Fibroblast of lung (primary cell): ENCODE measurements at regions not wholly inside any gene's neighbourhood (a gene's known extent, or its start where the extent isn't known, plus 50 kb on each side); places are given as distances from the start of the nearest gene placed in this dataset.

Experiments
- DNase-seq, 2 donors: peaks; one replicate each; pipeline versions ENCODE4 v3.0.0 to v3.0.0-alpha.2; 2010; ENCODE audit warnings: low read depth in 2 of 2
- H2AFZ ChIP-seq: 2 replicates; pipeline ENCODE4 v1.5.1; 2012; ENCODE audit warnings: low read length, control low read depth, inconsistent platforms
- H3K27ac ChIP-seq: 2 replicates; pipeline ENCODE4 v1.5.1; 2011; ENCODE audit warnings: low read length, control low read depth; ENCODE audit not compliant: insufficient read depth
- H3K27me3 ChIP-seq: 2 replicates; pipeline ENCODE4 v1.5.1; 2011; ENCODE audit warnings: mild to moderate bottlenecking, low read length; ENCODE audit not compliant: control insufficient read depth, insufficient read depth
- H3K36me3 ChIP-seq: 2 replicates; pipeline ENCODE4 v1.5.1; 2011; ENCODE audit warnings: low read length; ENCODE audit not compliant: control insufficient read depth, insufficient read depth
- H3K4me1 ChIP-seq: 2 replicates; pipeline ENCODE4 v1.5.1; 2011; ENCODE audit warnings: low read length; ENCODE audit not compliant: control insufficient read depth, insufficient read depth; ENCODE audit errors: extremely low read depth
- H3K4me2 ChIP-seq: 2 replicates; pipeline ENCODE4 v1.5.1; 2011; ENCODE audit warnings: low read length, control low read depth; ENCODE audit not compliant: insufficient read depth; ENCODE audit errors: extremely low read depth
- H3K4me3 ChIP-seq, 4 experiments: fragments of 200-600 bp in 1 of 4; sonication (generic) in 1 of 4; replicated peaks in 1 of 4; 2 replicates each; pipeline ENCODE4 v1.5.1; 2011 to 2016; ENCODE audit warnings: low read length in 4 of 4, low read depth in 3 of 4, mild to moderate bottlenecking in 3 of 4, control low read depth in 2 of 4, inconsistent platforms in 1 of 4, mixed read lengths in 1 of 4; ENCODE audit not compliant: insufficient read depth in 1 of 4; ENCODE audit errors: control extremely low read depth in 1 of 4
- H3K79me2 ChIP-seq: 2 replicates; pipeline ENCODE4 v1.5.1; 2012; ENCODE audit warnings: mild to moderate bottlenecking, low read length, inconsistent platforms; ENCODE audit not compliant: control insufficient read depth, insufficient read depth
- H3K9ac ChIP-seq: 2 replicates; pipeline ENCODE4 v1.5.1; 2011; ENCODE audit warnings: mild to moderate bottlenecking, low read length, control low read depth; ENCODE audit not compliant: insufficient read depth
- H3K9me3 ChIP-seq: 2 replicates; pipeline ENCODE4 v1.5.1; 2012; ENCODE audit warnings: low read depth, low read length; ENCODE audit not compliant: control insufficient read depth, insufficient read depth
- H4K20me1 ChIP-seq: 2 replicates; pipeline ENCODE4 v1.5.1; 2011; ENCODE audit warnings: low read length; ENCODE audit not compliant: control insufficient read depth, insufficient read depth; ENCODE audit errors: extremely low read depth
- EZH2 ChIP-seq: IDR thresholded peaks from 2 replicates; pipeline ENCODE4 v1.5.1; 2012; ENCODE audit warnings: low read length, control low read depth, mild to moderate bottlenecking; ENCODE audit errors: missing control alignments
- TF ChIP-seq, protein P1 (sequence below), 2 donors: IDR thresholded peaks in 1 of 2; conservative IDR thresholded peaks in 1 of 2; 1 replicate in 1 of 2; 2 replicates in 1 of 2; pipeline ENCODE4 v1.5.1; 2011 to 2012; ENCODE audit warnings: low read length in 2 of 2, control low read depth in 1 of 2, inconsistent platforms in 1 of 2, low read depth in 1 of 2, mild to moderate bottlenecking in 1 of 2

DNA sequence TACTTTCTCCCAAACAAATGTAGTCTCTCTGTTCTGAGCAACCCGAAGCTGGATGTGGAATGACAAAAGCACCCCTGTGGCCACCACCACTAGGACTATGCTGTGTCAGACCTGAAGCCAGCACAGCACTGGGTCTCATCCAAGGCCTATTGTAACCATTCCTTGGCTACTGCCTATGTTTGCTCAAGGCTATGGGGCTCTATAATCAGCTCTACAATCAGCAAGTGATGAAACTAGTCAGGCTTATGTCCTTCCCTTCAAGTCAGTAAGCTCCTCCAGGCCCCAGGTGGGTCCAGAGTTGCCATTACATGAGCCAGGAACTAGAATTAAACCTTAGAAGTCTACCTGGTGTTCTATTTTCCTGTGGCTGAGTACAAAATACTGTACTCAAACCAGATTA lies 370.2 kb downstream of the TBX15 start:
- Histone ChIP-seq H3K4me3 (no peak overlapping the region), H3K36me3 (no peaks in the 10 kb centered on the region), H3K79me2 (no peaks in the 10 kb centered on the region), H2AFZ (no peak overlapping the region), H3K4me2 (no peak overlapping the region), H4K20me1 (no peaks in the 10 kb centered on the region), H3K4me1 (no peaks in the 10 kb centered on the region), H3K9ac (no peak overlapping the region), H3K27me3 (no peaks in the 10 kb centered on the region), H3K27ac (no peak overlapping the region), H3K9me3 (no peaks in the 10 kb centered on the region)
- DNase-seq = no peak
- TF ChIP-seq, protein P1, sequence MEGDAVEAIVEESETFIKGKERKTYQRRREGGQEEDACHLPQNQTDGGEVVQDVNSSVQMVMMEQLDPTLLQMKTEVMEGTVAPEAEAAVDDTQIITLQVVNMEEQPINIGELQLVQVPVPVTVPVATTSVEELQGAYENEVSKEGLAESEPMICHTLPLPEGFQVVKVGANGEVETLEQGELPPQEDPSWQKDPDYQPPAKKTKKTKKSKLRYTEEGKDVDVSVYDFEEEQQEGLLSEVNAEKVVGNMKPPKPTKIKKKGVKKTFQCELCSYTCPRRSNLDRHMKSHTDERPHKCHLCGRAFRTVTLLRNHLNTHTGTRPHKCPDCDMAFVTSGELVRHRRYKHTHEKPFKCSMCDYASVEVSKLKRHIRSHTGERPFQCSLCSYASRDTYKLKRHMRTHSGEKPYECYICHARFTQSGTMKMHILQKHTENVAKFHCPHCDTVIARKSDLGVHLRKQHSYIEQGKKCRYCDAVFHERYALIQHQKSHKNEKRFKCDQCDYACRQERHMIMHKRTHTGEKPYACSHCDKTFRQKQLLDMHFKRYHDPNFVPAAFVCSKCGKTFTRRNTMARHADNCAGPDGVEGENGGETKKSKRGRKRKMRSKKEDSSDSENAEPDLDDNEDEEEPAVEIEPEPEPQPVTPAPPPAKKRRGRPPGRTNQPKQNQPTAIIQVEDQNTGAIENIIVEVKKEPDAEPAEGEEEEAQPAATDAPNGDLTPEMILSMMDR (conservative IDR thresholded peaks at IDR 0.05 in 1 of 2, IDR thresholded peaks at IDR 0.05 in 1 of 2; ENCODE audit: low read depth in 1 of 2, low read length in 2 of 2) = no peak
- TF ChIP-seq EZH2 = no peak

DNA sequence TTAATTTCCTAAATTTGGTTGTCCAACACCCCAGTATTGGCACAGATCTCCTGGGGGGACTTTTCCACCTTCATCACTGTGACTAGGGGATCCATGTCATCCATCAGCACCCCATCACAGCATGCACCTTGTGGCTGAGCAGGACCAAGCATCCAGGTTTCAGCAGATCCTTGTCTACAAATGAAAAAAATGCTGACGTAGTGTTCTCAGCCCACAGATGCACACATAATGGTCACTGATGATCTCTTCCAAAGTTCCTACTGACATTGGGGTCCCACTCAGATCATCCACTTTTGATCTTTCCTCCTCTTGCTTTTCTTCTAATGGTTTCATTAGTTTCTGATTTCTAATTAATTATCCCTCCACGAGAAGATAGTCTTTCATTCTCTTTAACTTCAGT lies 373.1 kb downstream of the TBX15 start:
- Histone ChIP-seq H3K9me3 (no peaks in the 10 kb centered on the region), H3K4me1 (no peaks in the 10 kb centered on the region), H3K9ac (no peak overlapping the region), H3K36me3 (no peaks in the 10 kb centered on the region), H3K4me3 (no peak overlapping the region), H3K4me2 (no peak overlapping the region), H2AFZ (no peak overlapping the region), H4K20me1 (no peaks in the 10 kb centered on the region), H3K79me2 (no peaks in the 10 kb centered on the region), H3K27me3 (no peaks in the 10 kb centered on the region), H3K27ac (no peak overlapping the region)
- no peak for DNase-seq
- TF ChIP-seq EZH2 = no peak
- TF ChIP-seq, protein P1 (conservative IDR thresholded peaks at IDR 0.05 in 1 of 2, IDR thresholded peaks at IDR 0.05 in 1 of 2; ENCODE audit: low read depth in 1 of 2, low read length in 2 of 2) = no peak

DNA sequence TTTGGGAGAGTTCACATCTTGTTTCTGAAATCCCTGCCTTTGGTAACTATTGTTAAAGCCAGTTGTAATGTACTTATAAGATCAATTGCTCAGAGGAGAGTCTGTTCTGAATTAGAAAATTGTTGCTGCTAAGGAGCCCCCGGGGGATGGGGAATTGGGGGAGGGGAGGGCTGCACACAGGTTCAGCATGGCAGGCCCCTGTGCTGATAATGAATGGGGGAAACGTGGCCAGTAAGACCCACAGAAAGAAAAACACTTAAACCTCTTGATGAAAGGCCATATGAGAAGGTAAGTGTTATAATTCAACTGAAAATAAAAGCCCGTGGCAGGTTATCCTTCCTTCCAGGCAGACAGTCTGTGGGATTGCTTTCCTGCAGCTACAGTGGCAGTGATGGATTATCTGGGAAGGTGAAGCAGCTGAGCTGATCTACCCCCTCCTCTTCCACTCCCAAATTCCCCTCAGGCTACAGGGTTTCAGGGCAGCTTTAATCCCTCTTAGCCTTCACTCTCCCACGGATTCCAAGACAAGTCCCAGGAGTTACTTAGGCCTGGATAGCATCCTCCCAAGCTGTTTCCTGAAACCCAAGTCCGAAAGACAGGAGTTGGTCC lies 398.8 kb downstream of the TBX15 start:
- no peak overlapping the region for H3K9ac ChIP-seq
- H3K4me1 ChIP-seq = no peaks in the 10 kb centered on the region
- no peaks in the 10 kb centered on the region for H3K79me2 ChIP-seq
- no peaks in the 10 kb centered on the region for H3K27me3 ChIP-seq
- DNase-seq = no peak
- no peaks in the 10 kb centered on the region for H3K9me3 ChIP-seq
- H3K36me3 ChIP-seq = no peaks in the 10 kb centered on the region
- H3K4me2 ChIP-seq = no peak overlapping the region
- no peak overlapping the region for H2AFZ ChIP-seq
- H3K4me3 ChIP-seq = no peak overlapping the region
- H3K27ac ChIP-seq = no peak overlapping the region
- TF ChIP-seq, protein P1 (conservative IDR thresholded peaks at IDR 0.05 in 1 of 2, IDR thresholded peaks at IDR 0.05 in 1 of 2; ENCODE audit: low read depth in 1 of 2, low read length in 2 of 2) = no peak
- TF ChIP-seq EZH2 = no peak
- H4K20me1 ChIP-seq = no peaks in the 10 kb centered on the region
